SH-SY5Y (cell line): ENCODE measurements at regions not wholly inside any gene's neighbourhood (a gene's known extent, or its start where the extent isn't known, plus 50 kb on each side); places are given as distances from the start of the nearest gene placed in this dataset.

ENCODE experiments used
- GATA2 ChIP-seq: IDR thresholded peaks from 2 replicates; pipeline ENCODE4 v1.6.1; 2011; ENCODE audit warnings: mild to moderate bottlenecking, low read depth, low read length
- GATA3 ChIP-seq: IDR thresholded peaks from 2 replicates; pipeline ENCODE4 v1.6.1; 2011; ENCODE audit warnings: low read depth, mild to moderate bottlenecking, low read length, moderate library complexity

GRCh38 chr15:36029606-36030210 is 483.7 kb upstream of the DPH6 start:
- TF ChIP-seq GATA3 (no peak), GATA2 (no peak)
